ENCODE measurements at regions not wholly inside any gene's neighbourhood (a gene's known extent, or its start where the extent isn't known, plus 50 kb on each side); places are given as distances from the start of the nearest gene placed in this dataset.

DNA sequence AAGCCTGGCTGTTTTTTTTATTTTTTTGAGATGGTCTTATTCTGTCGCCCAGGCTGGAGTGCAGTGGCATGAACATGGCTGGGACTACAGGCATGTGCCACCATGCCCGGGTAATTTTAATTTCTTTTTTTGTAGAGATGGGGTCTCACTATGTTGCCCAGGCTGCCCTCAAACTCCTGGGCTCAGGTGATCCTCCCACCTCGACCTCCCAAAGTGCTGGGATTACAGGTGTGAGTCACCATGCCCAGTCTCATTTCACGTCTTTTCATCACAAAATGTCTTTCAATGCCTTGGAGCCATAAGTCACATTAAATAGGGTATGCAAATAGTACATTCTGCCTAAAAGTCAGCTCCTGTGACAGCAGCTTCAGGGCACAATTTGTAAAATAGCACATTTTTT lies 52.8 kb downstream of the SOX2 start:
- TF ChIP-seq, protein P1, sequence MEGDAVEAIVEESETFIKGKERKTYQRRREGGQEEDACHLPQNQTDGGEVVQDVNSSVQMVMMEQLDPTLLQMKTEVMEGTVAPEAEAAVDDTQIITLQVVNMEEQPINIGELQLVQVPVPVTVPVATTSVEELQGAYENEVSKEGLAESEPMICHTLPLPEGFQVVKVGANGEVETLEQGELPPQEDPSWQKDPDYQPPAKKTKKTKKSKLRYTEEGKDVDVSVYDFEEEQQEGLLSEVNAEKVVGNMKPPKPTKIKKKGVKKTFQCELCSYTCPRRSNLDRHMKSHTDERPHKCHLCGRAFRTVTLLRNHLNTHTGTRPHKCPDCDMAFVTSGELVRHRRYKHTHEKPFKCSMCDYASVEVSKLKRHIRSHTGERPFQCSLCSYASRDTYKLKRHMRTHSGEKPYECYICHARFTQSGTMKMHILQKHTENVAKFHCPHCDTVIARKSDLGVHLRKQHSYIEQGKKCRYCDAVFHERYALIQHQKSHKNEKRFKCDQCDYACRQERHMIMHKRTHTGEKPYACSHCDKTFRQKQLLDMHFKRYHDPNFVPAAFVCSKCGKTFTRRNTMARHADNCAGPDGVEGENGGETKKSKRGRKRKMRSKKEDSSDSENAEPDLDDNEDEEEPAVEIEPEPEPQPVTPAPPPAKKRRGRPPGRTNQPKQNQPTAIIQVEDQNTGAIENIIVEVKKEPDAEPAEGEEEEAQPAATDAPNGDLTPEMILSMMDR (conservative IDR thresholded peaks at IDR 0.05; ENCODE audit: low read length), result no peak
- TF ChIP-seq EZH2phosphoT487 (IDR thresholded peaks at IDR 0.05; ENCODE audit: borderline replicate concordance, low read depth, low read length), result no peak
